Natural killer cell (primary cell): ENCODE measurements at regions not wholly inside any gene's neighbourhood (a gene's known extent, or its start where the extent isn't known, plus 50 kb on each side); places are given as distances from the start of the nearest gene placed in this dataset.
"Not testable (repeated sequence)": the region's sequence is repeated elsewhere in the genome, so short reads cannot be mapped to it uniquely, and the experiment has no call there.

ENCODE experiments used
- ATAC-seq, 3 donors: fragments of 150-1000 bp in 2 of 3; fragments of 200-7000 bp in 1 of 3; cut with Tn5 transposase; 1 replicate in 1 of 3; 2 replicates in 2 of 3; pipeline ENCODE4 v1.10.0; 2021; ENCODE audit warnings: mild to moderate bottlenecking in 2 of 3, moderate library complexity in 2 of 3
- DNase-seq, 2 donors: peaks; one replicate each; pipeline versions ENCODE4 v3.0.0 to v3.0.0-alpha.2; 2013 to 2021; ENCODE audit warnings: mixed read lengths in 1 of 2
- H3K27ac ChIP-seq: one replicate; pipeline ENCODE4 v1.5.1; 2013; ENCODE audit warnings: mild to moderate bottlenecking, low read length
- H3K27me3 ChIP-seq: one replicate; pipeline ENCODE4 v1.6.1; 2013; ENCODE audit warnings: low read length; ENCODE audit not compliant: control insufficient read depth, insufficient read depth
- H3K36me3 ChIP-seq: one replicate; pipeline ENCODE4 v1.6.1; 2013; ENCODE audit warnings: low read length; ENCODE audit not compliant: control insufficient read depth, insufficient read depth
- H3K4me1 ChIP-seq: one replicate; pipeline ENCODE4 v1.6.1; 2013; ENCODE audit warnings: low read length; ENCODE audit not compliant: control insufficient read depth, insufficient read depth
- H3K4me3 ChIP-seq: one replicate; pipeline ENCODE4 v1.5.1; 2013; ENCODE audit warnings: low read length
- H3K9me3 ChIP-seq: one replicate; pipeline ENCODE4 v1.6.1; 2013; ENCODE audit warnings: low read length; ENCODE audit not compliant: control insufficient read depth, insufficient read depth
- H3K27ac Mint-ChIP-seq, 2 donors: one replicate each; pipeline ENCODE4 v1.8.0; 2022; ENCODE audit warnings: mild to moderate bottlenecking in 2 of 2, mixed read lengths in 2 of 2, moderate library complexity in 1 of 2
- H3K27me3 Mint-ChIP-seq, 2 donors: one replicate each; pipeline ENCODE4 v1.8.0; 2022; ENCODE audit warnings: low read depth in 2 of 2, mixed read lengths in 2 of 2
- H3K36me3 Mint-ChIP-seq: one replicate; pipeline ENCODE4 v1.8.0; 2022; ENCODE audit warnings: mixed read lengths
- H3K4me1 Mint-ChIP-seq, 2 donors: one replicate each; pipeline ENCODE4 v1.8.0; 2022; ENCODE audit warnings: mixed read lengths in 2 of 2
- H3K4me3 Mint-ChIP-seq: one replicate; pipeline ENCODE4 v1.8.0; 2022; ENCODE audit warnings: mild to moderate bottlenecking, moderate library complexity, mixed read lengths
- H3K9me3 Mint-ChIP-seq, 2 donors: one replicate each; pipeline ENCODE4 v1.8.0; 2022; ENCODE audit warnings: mixed read lengths in 2 of 2
- CTCF ChIP-seq: fragments of 200-600 bp; IDR thresholded peaks from one replicate; pipeline ENCODE4 v1.8.0; 2022; ENCODE audit warnings: antibody characterized with exemption
- WGBS: methylation state at CpG from one replicate; pipeline ENCODE4 v1.1.7; 2013; ENCODE audit warnings: missing lambda C conversion rate; ENCODE audit not compliant: insufficient coverage; 5-methylcytosine and 5-hydroxymethylcytosine counted together
- intact Hi-C: fragments of 100-400 bp; cut with micrococcal nuclease; formaldehyde crosslinking; loops from one replicate; pipeline ENCODE4 v1.14.2; 2022

- H3K27ac Mint-ChIP-seq: no peak overlapping the region
- intact Hi-C loops: loop anchor here (10.0 kb wide), 1 partner anchor 136 kb away; the partner anchor contains the start of gene TMEM168
- no peak for ATAC-seq
Measured at GRCh38 chr7:112930787-112931186, 140.6 kb upstream of the TMEM168 start.

GRCh38 chr7:112929421-112929820 lies 139.2 kb upstream of the TMEM168 start:
- Mint-ChIP-seq H3K27ac (no peak overlapping the region), H3K9me3 (no peaks in the 10 kb centered on the region), H3K27me3 (no peaks in the 10 kb centered on the region), H3K4me1 (peaks cover 20 to 23% of the 10 kb centered on the region in 2 donors), H3K4me3 (no peak overlapping the region), H3K36me3 (no peaks in the 10 kb centered on the region)
- Histone ChIP-seq H3K36me3 (no peaks in the 10 kb centered on the region), H3K9me3 (no peaks in the 10 kb centered on the region), H3K27ac (no peak overlapping the region), H3K4me1 (no peaks in the 10 kb centered on the region), H3K4me3 (no peak overlapping the region), H3K27me3 (no peaks in the 10 kb centered on the region)
- TF ChIP-seq CTCF: no peak
- 93% methylated on average over 2 of the region's 3 CpGs for WGBS
- intact Hi-C loops: no loop called here
- DNase-seq (no peak), ATAC-seq (no peak)

More at GRCh38 chr7:112930787-112931186, 140.6 kb upstream of the TMEM168 start:
- TF ChIP-seq CTCF: no peak
- Histone ChIP-seq H3K4me1 (no peaks in the 10 kb centered on the region), H3K4me3 (no peak overlapping the region), H3K27me3 (no peaks in the 10 kb centered on the region), H3K27ac (no peak overlapping the region), H3K9me3 (no peaks in the 10 kb centered on the region), H3K36me3 (no peaks in the 10 kb centered on the region)
- Mint-ChIP-seq H3K36me3 (no peaks in the 10 kb centered on the region), H3K27me3 (no peaks in the 10 kb centered on the region), H3K9me3 (no peaks in the 10 kb centered on the region), H3K4me1 (peaks cover 22 to 32% of the 10 kb centered on the region in 2 donors), H3K4me3 (no peak overlapping the region)
- 91% methylated on average over 1 of the region's 2 CpGs for WGBS
- no peak for DNase-seq

- intact Hi-C loops: no loop called here
- no peaks in the 10 kb centered on the region for H3K27me3 ChIP-seq
- H3K36me3 ChIP-seq: no peaks in the 10 kb centered on the region
- no peak overlapping the region for H3K4me3 Mint-ChIP-seq
- no peak overlapping the region for H3K27ac ChIP-seq
- no peak for ATAC-seq
- no peak for DNase-seq
- no peaks in the 10 kb centered on the region for H3K4me1 ChIP-seq
- no peaks in the 10 kb centered on the region for H3K9me3 Mint-ChIP-seq
- H3K36me3 Mint-ChIP-seq: no peaks in the 10 kb centered on the region
- no peaks in the 10 kb centered on the region for H3K27me3 Mint-ChIP-seq
- no peak overlapping the region for H3K27ac Mint-ChIP-seq
- no peak overlapping the region for H3K4me3 ChIP-seq
- peaks cover 13 to 15% of the 10 kb centered on the region in 2 donors for H3K4me1 Mint-ChIP-seq
- no peaks in the 10 kb centered on the region for H3K9me3 ChIP-seq
- no peak for TF ChIP-seq CTCF
Measured at GRCh38 chr7:112926018-112926417, 135.8 kb upstream of the TMEM168 start.

GRCh38 chr7:112922546-112922945 lies 132.4 kb upstream of the TMEM168 start:
- ATAC-seq, H3K27me3 Mint-ChIP-seq, H3K4me1 ChIP-seq, H3K36me3 Mint-ChIP-seq, H3K27me3 ChIP-seq, H3K27ac ChIP-seq, H3K4me3 Mint-ChIP-seq, H3K27ac Mint-ChIP-seq, H3K9me3 Mint-ChIP-seq, H3K9me3 ChIP-seq, H3K4me1 Mint-ChIP-seq, DNase-seq, intact Hi-C loops, H3K36me3 ChIP-seq, H3K4me3 ChIP-seq: not testable (repeated sequence)
- WGBS: 97% methylated on average over 21 of the region's 25 CpGs

- peaks cover 4 to 18% of the 10 kb centered on the region in 2 donors for H3K4me1 Mint-ChIP-seq
- ATAC-seq, H3K4me3 ChIP-seq, H3K4me1 ChIP-seq, H3K27ac ChIP-seq, H3K4me3 Mint-ChIP-seq, H3K27me3 ChIP-seq, H3K9me3 ChIP-seq, intact Hi-C loops, H3K9me3 Mint-ChIP-seq, H3K36me3 Mint-ChIP-seq, H3K27ac Mint-ChIP-seq, DNase-seq, H3K27me3 Mint-ChIP-seq, H3K36me3 ChIP-seq: not testable (repeated sequence)
- 99% methylated on average over 16 of the region's 18 CpGs for WGBS
Measured at GRCh38 chr7:112916431-112916830, 126.2 kb upstream of the TMEM168 start.
